Colonic mucosa (tissue), 4 donors: ENCODE measurements at regions not wholly inside any gene's neighbourhood (a gene's known extent, or its start where the extent isn't known, plus 50 kb on each side); places are given as distances from the start of the nearest gene placed in this dataset.

Source experiments
- DNase-seq: peaks from one replicate; pipeline ENCODE4 v3.0.0-alpha.2; 2020
- H3K27ac ChIP-seq: fragments of 200-600 bp; one replicate; pipeline ENCODE4 v1.8.0; 2021
- H3K27me3 ChIP-seq: fragments of 200-600 bp; one replicate; pipeline ENCODE4 v1.8.0; 2021
- H3K36me3 ChIP-seq: fragments of 200-600 bp; one replicate; pipeline ENCODE4 v1.8.0; 2021
- H3K4me1 ChIP-seq: fragments of 200-600 bp; one replicate; pipeline ENCODE4 v1.8.0; 2021; ENCODE audit warnings: mild to moderate bottlenecking
- H3K4me3 ChIP-seq: fragments of 200-600 bp; one replicate; pipeline ENCODE4 v1.8.0; 2021
- H3K9ac ChIP-seq, 2 donors: one replicate each; pipeline ENCODE4 v1.7.0; 2013; ENCODE audit warnings: control low read depth in 2 of 2, low read depth in 2 of 2, low read length in 2 of 2
- H3K9me3 ChIP-seq: fragments of 200-600 bp; one replicate; pipeline ENCODE4 v1.8.0; 2021
- intact Hi-C: fragments of 100-400 bp; cut with DNase I; formaldehyde crosslinking; loops from one replicate; pipeline ENCODE4 v1.14.1; 2022
- TF ChIP-seq, protein P1 (sequence below): fragments of 200-600 bp; IDR thresholded peaks from one replicate; pipeline ENCODE4 v1.8.0; 2022; ENCODE audit warnings: antibody characterized with exemption, mild to moderate bottlenecking
- donor health status: healthy.
- donor health status: DM: no; HTN: no; CAD: no.
- donor health status: DM: no; HTN: no; CAD: no.

DNA sequence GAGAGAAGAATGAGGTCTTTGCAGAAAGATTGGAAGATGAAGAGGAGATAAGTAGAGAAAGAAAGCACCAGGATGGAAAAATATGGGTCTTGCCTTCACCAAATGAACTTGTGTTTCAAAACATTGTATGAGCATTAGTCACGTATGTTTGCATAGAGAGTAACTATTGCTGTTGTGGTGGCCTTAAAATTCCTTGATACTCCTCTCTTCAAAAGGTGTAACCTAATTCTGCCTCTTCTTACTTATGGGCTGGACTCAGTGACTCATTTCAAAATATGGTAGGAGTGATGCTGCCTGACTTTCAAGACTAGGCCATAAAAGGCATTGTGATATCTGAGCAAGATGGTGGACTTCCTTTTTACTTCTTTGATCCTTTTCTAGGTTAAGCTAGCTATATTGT, 228.7 kb upstream of the ZNF385D start:
- H3K36me3 ChIP-seq, result no peaks in the 10 kb centered on the region
- H3K27ac ChIP-seq, result no peak overlapping the region
- DNase-seq, result no peak
- H3K4me3 ChIP-seq, result no peak overlapping the region
- no peak overlapping the region for H3K9ac ChIP-seq
- intact Hi-C loops, result no loop called here
- no peaks in the 10 kb centered on the region for H3K4me1 ChIP-seq
- H3K27me3 ChIP-seq, result no peaks in the 10 kb centered on the region
- TF ChIP-seq, protein P1, sequence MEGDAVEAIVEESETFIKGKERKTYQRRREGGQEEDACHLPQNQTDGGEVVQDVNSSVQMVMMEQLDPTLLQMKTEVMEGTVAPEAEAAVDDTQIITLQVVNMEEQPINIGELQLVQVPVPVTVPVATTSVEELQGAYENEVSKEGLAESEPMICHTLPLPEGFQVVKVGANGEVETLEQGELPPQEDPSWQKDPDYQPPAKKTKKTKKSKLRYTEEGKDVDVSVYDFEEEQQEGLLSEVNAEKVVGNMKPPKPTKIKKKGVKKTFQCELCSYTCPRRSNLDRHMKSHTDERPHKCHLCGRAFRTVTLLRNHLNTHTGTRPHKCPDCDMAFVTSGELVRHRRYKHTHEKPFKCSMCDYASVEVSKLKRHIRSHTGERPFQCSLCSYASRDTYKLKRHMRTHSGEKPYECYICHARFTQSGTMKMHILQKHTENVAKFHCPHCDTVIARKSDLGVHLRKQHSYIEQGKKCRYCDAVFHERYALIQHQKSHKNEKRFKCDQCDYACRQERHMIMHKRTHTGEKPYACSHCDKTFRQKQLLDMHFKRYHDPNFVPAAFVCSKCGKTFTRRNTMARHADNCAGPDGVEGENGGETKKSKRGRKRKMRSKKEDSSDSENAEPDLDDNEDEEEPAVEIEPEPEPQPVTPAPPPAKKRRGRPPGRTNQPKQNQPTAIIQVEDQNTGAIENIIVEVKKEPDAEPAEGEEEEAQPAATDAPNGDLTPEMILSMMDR, result no peak
- H3K9me3 ChIP-seq, result no peaks in the 10 kb centered on the region

DNA sequence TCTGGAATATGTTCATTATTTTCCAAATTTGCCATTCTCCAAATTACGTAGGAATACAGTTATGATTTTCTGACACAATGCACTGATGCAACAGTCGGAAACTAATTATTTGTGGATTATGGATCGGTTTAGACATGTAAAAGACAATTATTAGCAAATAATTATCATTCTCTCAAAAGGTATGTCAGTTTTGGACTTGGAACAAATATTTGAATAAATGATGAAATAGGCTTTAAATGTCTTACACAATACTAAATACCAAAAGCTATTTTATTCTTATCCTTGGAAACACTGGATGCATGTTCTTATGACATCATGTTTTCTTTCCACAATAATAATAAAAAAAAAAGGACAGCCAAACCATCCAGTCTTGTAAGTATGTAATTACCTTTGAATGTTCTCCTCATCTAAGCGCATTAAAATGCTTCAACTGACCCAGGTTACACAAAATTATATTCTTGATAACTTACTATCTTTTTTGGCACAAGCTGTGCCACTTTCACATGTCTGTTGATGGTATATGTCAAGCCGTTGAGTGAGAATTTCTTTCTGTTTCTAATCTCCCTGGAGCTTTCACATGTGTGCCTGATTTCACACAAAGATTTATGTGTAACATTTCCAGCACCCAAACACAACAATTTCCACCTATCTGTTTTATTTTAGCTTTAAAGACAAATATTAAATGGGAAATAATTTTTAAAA, 238.5 kb upstream of the ZNF385D start:
- Histone ChIP-seq H3K4me3 (no peak overlapping the region), H3K9ac (no peak overlapping the region), H3K36me3 (no peaks in the 10 kb centered on the region), H3K27me3 (no peaks in the 10 kb centered on the region), H3K4me1 (no peaks in the 10 kb centered on the region), H3K9me3 (no peaks in the 10 kb centered on the region), H3K27ac (no peak overlapping the region)
- intact Hi-C loops, result no loop called here
- DNase-seq, result no peak
- TF ChIP-seq, protein P1, result no peak

DNA sequence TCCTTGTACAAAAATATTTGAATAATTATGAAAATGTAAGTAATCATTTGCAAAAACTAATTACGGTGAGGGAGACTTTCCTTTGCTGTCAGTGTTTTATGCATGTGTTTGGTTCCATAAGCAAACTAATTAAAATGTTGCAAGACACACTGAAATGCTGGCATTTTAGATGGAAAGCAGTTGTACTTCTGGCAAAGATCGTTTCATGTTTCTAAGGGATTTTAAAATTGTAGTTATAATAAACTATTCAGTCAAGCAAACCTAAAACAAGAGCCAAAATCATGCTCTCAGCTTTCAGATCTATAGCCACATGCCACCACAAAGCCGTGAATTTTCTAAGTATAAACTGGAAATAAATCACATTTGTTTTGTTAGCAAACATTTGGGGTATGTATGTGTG, 240.1 kb upstream of the ZNF385D start:
- no peaks in the 10 kb centered on the region for H3K9me3 ChIP-seq
- TF ChIP-seq, protein P1, result no peak
- H3K27ac ChIP-seq, result no peak overlapping the region
- H3K4me1 ChIP-seq, result no peaks in the 10 kb centered on the region
- no peaks in the 10 kb centered on the region for H3K27me3 ChIP-seq
- no peak overlapping the region for H3K9ac ChIP-seq
- H3K4me3 ChIP-seq, result no peak overlapping the region
- no peak for DNase-seq
- intact Hi-C loops, result no loop called here
- H3K36me3 ChIP-seq, result no peaks in the 10 kb centered on the region

DNA sequence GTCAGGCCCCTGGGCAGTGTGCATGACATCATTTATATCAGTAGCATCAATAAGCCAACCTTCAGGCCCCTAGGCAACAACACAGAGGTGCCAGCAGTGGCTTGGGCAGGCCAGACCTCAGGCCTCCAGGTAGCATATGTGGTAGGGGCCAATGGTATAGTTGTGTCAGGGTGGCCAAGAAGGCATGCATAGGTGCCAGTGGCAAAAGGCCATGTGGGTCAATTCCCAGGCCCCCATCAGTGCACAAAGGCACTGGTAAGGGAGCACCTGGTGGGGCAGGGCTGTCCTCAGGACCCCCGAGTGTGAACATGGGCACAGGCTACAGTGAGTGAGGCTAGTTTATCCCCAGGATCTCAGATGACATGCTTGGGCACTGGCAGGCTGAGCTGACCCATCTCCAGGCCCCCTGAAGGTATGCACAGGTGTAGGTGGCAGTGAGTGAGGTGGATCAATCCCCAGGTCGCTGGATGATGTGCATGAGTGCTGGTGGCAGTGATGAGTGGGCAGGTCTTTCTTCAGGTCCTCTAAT, 244.1 kb upstream of the ZNF385D start:
- no peaks in the 10 kb centered on the region for H3K9me3 ChIP-seq
- TF ChIP-seq, protein P1, result no peak
- H3K4me1 ChIP-seq, result no peaks in the 10 kb centered on the region
- no peaks in the 10 kb centered on the region for H3K27me3 ChIP-seq
- H3K27ac ChIP-seq, result no peak overlapping the region
- intact Hi-C loops, result no loop called here
- H3K9ac ChIP-seq, result no peak overlapping the region
- H3K36me3 ChIP-seq, result no peaks in the 10 kb centered on the region
- DNase-seq, result no peak
- no peak overlapping the region for H3K4me3 ChIP-seq

DNA sequence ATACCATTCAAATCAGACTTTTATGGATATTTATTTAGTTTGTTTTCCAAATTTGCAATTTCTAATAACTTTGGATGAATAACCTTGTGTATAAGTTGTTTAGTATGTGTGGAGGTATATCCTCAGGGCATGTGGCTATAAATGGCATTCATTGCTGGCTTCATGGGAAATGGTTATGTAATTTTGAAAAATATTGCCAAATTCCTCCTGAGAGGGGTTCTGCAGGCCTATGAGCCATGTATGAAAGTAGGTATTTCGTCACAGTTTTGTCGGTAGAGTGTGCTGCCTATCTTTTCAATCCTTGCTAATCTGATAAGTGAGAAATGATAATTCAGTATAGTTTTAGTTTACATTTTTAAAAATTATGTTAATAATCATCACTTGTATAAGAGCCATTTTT, 256.4 kb upstream of the ZNF385D start:
- Histone ChIP-seq H3K27me3 (no peaks in the 10 kb centered on the region), H3K4me1 (no peaks in the 10 kb centered on the region), H3K36me3 (no peaks in the 10 kb centered on the region), H3K9ac (no peak overlapping the region), H3K4me3 (no peak overlapping the region), H3K27ac (no peak overlapping the region), H3K9me3 (no peaks in the 10 kb centered on the region)
- intact Hi-C loops, result no loop called here
- TF ChIP-seq, protein P1, result no peak
- no peak for DNase-seq
